Fibroblast of skin of abdomen (primary cell): ENCODE measurements at regions not wholly inside any gene's neighbourhood (a gene's known extent, or its start where the extent isn't known, plus 50 kb on each side); places are given as distances from the start of the nearest gene placed in this dataset.
"Not testable (repeated sequence)": the region's sequence is repeated elsewhere in the genome, so short reads cannot be mapped to it uniquely, and the experiment has no call there.

ENCODE experiments used
- DNase-seq: peaks from one replicate; pipeline ENCODE4 v3.0.0-alpha.2; 2013

GRCh38 chr5:125214080-125214479 lies 467.6 kb upstream of the ZNF608 start:
- no peak for DNase-seq

GRCh38 chr5:125215593-125215992 lies 469.2 kb upstream of the ZNF608 start:
- DNase-seq: no peak

DNA sequence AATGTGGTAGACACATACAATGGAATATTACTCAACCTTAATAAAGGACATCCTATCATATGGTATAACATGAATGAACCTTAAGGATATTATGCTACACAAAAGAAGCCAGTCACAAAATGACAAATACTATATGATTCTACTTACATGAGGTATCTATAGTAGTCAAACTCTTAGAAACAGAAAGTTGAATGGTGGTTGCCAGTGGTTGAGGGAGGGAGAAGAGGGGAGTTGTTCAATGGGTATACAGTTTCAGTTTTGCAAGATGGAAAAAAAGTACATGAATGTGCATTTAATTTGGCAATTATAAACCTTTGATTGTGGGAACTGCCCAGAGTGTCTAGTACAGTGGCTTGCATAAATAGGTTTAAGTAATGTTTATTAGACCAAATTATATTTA lies 473.3 kb upstream of the ZNF608 start:
- no peak for DNase-seq

DNA sequence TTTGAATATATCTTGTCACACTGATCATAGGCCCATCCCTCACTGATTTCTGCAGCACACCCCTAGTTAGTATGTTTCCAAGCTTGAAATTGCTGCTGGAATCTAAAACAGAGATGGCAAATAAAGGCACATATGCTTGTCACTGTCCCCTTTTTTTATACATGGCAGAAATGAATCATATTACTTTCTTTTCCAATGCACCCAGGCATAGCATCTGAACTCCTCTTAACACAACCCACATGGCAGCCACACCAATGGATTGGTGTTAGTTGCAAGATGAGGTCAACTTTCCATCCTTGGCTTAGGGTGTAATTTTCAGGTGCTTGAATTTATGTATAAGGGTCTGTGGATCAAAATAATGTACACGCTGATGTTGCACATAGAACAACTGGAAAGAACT lies 473.8 kb upstream of the ZNF608 start:
- DNase-seq: no peak

DNA sequence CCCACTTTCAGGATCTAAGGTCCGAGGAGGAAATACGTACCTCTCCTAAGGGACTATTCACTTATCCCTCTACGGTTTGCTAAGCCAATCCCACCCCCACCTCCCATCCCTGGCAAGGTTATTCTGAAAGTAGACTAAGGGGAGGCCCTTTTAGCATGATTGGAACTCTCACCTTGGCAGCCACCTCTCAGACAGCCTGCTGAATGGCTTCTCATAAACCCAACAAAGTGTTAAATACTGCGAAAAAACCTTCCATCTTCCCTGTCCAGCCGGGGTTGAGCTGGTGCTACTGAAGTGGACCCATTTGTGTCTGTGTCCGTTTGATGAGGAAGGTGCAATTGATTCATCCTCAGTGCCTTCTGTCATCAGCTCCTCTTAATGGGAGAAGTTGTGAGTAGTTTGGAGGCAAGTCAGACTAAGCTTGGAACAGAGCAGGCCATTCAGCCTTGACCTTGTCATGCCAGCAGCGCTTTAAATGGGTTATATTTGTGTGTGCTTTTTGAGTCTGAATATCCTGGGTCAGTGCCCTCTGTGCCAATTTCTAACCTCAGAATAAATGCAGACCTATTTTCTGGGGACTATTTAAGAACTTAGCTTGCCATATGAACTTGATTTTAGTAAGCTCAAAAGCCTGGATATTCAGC lies 476.3 kb upstream of the ZNF608 start:
- DNase-seq: no peak

DNA sequence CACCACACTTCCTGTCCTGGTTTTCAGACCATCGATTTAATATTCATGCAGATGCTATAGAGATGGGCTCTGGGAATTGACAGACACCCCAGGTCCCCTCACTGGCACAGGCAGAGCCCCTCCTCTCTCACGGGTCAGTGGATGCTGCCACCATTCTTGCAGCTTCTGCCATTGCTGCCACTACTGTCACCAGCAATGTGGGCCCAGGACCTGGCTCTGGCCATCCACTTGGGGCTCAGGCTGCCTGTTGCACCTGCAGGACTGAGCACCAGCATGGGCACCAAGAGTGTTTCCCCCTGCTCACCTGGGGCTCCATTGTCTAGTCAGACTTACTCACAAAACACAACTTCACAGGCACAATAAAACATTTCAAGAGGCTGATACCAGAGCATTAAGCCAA lies 479.0 kb upstream of the ZNF608 start:
- no peak for DNase-seq

DNA sequence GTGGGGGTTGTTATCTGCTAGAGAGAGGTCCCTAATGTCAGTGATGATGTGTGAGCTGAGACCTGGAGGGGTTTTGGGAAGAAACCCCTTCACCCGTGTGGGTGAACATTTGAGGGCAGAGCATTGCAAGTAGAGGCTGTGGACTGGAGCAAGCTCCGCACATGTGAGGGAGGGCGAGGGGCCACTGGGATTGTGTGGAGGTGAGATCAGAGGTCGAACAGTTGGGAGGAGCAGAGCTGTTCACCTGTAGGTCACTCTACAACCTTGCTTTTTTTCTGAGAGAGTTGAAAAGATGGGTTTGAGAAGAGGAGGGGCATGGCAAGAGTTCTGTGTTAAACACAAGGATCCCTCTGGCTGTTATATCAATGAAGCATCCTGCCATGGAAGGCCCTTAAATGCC lies 480.4 kb upstream of the ZNF608 start:
- no peak for DNase-seq

- peak; percentile 10 for DNase-seq
Measured at GRCh38 chr5:125227333-125228095, 481.1 kb upstream of the ZNF608 start.

GRCh38 chr5:125228363-125229070 lies 482.1 kb upstream of the ZNF608 start:
- no peak for DNase-seq

DNA sequence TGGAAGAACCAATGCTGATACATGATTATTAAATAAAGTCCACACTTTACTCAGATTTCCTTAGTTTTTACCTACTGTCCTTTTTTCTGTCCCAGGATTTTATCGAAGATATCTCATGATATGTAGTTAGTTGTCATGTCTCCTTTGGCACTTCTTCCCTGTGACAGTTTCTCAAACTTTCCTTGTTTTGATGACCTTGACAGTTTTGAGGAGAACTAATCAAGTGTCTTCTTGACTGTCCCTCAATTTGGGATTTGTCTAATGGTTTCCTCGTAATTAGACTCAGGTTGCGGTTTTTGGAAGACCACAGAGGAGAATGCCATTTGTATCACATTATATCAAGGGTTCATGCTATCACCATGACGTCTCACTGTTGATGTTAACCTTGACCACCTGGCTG lies 483.1 kb upstream of the ZNF608 start:
- no peak for DNase-seq

DNA sequence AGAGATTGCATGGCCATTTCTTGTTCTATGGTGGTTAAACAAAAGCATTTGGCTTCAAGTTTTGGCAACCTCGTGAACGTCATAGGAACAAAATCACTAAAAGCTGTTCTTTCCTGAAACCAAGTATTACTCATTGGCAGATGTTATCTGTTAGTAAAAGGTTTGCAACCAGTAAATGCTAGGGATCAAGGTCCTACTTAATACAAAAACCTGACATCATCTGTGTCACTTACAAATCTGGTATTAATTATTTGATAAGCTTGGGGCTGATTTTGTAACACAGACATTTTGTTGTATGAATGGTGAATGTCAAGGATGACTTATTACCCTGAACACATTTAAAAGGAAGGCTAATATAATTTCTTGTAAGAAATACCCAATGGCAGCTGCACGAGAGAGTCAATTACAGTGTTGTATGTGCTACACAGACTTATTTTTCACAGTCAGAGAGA lies 486.4 kb upstream of the ZNF608 start:
- peak; percentile 95 for DNase-seq

DNA sequence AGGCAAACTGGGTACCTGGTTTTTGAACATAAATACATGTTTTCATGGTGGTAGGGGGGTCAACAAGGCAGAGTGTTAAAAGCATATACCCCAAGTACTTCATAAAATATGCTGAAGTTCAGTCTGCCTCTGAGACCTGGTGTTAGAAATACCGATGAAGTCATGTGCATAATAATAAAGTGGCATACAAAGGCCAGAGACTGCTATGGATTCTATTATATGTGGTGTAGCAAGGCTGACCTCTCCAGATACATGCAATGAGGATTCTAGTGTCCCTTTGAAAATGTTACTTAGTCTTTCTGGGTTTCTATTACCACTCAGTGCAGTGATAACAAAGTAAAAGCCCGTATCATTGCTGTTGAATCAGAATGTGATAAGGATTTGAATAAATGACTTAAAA lies 487.5 kb upstream of the ZNF608 start:
- no peak for DNase-seq

DNA sequence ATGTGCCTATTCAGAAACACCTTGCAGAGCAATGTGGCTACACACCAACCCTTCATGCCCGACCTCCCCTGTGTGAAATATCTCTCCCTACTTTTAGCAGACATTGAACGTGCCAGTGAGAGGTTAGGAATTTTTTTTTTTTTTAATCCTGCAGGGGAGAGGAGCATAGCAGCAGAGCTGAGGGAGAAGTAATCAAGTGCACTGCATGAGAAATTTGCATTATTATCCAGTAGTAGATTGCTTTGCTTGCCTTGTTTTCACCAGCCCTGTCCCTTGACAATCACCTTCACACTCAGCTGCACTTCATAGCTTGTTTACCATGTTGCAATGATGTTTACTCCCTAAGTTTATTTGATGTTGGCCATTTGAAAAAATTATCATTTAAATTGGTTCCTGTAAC lies 489.6 kb upstream of the ZNF608 start:
- DNase-seq: no peak

GRCh38 chr5:125236981-125237380 lies 490.5 kb upstream of the ZNF608 start:
- no peak for DNase-seq

GRCh38 chr5:125244531-125244930 lies 498.1 kb upstream of the ZNF608 start:
- DNase-seq: no peak

- no peak for DNase-seq
Measured at GRCh38 chr5:125245216-125245615, 498.8 kb upstream of the ZNF608 start.

DNA sequence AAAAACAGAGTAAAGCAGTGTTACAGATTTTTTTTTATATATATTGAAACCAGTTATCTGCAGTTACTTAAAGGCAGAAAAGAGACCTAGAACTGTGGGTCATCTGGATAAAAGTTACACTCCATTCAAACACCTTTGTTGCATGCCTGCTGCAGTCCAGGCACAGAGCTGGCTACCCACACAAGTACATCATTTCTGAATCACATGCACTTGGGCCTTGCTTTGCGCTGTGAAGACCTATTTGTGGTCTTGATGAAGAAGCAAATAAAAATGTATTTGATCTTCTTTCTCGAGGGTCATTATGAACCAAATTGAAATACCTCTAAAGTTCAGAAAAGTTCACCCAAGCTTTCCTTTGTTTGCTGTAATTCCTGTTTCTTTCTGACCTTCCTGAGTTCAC lies 503.0 kb upstream of the ZNF608 start:
- no peak for DNase-seq

- no peak for DNase-seq
Measured at GRCh38 chr5:125251703-125252102, 505.3 kb upstream of the ZNF608 start.

DNA sequence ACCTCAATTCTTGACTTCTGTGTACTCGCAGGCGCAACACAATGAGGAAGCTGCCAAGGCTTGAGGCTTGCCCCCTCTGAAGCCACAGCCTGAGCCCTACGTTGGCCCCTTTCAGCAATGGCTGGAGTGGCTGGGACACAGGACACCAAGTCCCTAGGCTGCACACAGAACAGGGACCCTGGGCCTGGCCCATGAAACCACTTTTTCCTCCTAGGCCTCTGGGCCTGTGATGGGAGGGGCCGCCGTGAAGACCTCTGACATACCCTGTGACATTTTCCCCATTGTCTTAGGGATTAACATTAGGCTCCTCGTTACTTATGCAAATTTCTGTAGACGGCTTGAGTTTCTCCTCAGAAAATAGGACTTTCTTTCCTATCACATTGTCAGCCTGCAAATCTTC lies 507.2 kb upstream of the ZNF608 start:
- not testable (repeated sequence) for DNase-seq

DNA sequence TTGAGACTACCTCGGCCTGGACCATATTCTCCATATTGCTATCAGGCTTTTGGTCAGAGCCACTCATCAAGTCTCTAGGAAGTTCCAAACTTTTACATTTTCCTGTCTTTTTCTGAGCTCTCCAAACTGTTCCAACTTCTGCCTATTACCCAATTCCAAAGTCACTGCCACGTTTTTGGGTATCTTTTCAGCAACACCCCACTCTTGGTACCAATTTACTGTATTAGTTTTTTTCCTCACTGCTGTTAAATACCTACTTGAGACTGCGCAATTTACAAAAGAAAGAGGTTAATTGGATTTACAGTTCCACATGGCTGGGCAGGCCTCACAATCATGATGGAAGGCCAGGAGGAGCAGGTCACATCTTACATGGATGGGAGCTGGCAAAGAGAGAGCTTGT lies 507.8 kb upstream of the ZNF608 start:
- no peak for DNase-seq

DNA sequence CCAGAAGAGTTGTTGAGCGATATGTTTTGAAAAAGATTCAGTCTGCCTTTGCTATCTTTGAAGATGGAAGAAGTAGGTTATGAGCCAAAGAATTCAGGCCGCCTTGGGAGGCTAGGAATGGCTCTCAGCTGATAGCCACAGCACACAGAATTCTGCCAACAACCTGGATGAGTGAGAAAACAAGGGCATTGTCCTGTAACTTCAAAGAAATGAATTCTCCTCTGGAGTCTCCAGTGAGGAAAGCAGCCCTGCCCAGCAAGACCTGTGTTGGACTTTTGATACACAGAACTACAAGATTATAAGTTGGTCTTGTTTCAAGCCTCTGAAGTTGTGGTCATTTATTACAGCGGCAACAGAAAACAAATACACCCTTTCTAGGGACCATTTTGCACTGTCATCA lies 509.9 kb upstream of the ZNF608 start:
- DNase-seq: no peak

DNA sequence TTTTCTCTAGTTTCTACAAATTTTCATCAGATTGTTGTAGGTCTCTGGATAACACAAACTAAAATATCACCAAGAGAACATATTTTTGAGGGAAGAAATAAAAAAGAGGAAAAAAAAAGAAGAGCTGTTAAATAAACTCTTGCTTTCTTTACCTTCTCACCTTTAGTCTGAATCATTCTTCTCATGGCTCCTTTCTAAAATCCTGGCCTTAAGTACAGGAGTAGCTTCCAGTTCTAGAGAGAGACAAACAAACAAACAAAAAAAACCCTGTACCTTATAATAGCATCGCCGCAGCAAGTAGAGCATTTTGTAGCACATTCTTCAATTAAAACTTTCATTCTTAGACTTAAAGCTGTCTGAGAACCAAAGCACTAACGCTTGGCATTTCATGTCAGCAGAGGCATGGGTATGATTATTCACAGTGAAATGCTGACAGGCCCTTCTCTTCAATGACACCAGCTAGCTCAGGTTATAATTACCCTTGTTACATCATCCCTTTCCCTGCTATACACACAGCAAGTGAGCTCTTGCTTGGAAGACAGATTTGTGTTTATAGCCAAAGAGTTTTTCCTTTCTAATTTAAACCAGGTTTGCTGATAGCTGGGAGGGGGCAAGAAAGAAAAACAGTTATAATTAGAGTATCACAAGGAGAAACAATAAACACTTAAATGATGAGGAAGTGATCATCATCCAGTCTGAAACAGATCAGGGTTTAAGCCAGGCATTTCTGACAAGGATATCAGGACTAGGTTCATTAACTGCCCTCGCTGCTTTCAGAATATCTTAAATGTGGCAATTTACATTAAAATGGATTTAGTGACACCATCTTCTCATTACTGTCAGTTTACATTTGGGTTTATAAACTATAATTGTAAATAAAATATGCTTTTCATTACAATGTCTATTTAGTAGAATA lies 510.9 kb upstream of the ZNF608 start:
- DNase-seq: peak; percentile 52

DNA sequence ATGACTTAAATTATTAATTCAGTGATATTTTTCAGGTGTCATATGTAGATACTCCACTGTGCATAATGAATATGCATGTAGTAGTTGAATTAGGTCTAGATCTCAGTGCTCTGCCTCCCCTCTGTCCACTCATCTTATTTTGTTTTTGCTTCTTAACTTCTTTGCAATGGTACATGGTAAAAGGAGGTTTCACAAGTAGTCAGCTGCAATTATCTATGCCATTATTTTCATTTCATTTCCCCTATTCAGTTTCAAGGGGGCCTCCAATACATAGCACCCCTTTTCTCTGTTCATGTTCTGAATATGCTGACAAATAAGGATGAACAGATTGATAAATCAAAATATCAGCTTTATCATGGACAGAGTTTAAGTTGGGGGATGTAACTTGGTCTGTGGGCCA lies 511.6 kb upstream of the ZNF608 start:
- DNase-seq: no peak
